ENCODE measurements at regions not wholly inside any gene's neighbourhood (a gene's known extent, or its start where the extent isn't known, plus 50 kb on each side); places are given as distances from the start of the nearest gene placed in this dataset.

- in situ Hi-C loops (cut with MboI): no loop called here
- no peak overlapping the region for H3K27ac ChIP-seq
- DNase-seq: no peak
- no peaks in the 10 kb centered on the region for H3K27me3 ChIP-seq (replicated peaks; ENCODE audit: insufficient read depth)
- no peak for TF ChIP-seq EZH2 (IDR thresholded peaks at IDR 0.05; ENCODE audit: insufficient read depth, poor library complexity, severe bottlenecking)
- TF ChIP-seq EZH2phosphoT487 (IDR thresholded peaks at IDR 0.05; ENCODE audit: insufficient read depth, low read depth): no peak
- no peak overlapping the region for H3K9ac ChIP-seq
- H3K4me2 ChIP-seq (ENCODE audit: unreplicated experiment): no peak overlapping the region
- no peaks in the 10 kb centered on the region for H3K9me2 ChIP-seq (ENCODE audit: insufficient read depth)
- no peaks in the 10 kb centered on the region for H3K79me2 ChIP-seq (ENCODE audit: insufficient read depth)
- no peaks in the 10 kb centered on the region for H3K9me3 ChIP-seq (ENCODE audit: low read depth)
- H4K20me1 ChIP-seq (ENCODE audit: insufficient read depth): no peaks in the 10 kb centered on the region
- WGBS, 2 experiments (ENCODE audit: low coverage in 1 of 2, low lambda C conversion rate in 2 of 2, missing lambda C conversion rate in 2 of 2): 18 to 31% methylated on average over 2 of the region's 2 CpGs
- no peaks in the 10 kb centered on the region for H3F3A ChIP-seq (ENCODE audit: insufficient read depth)
- H2AFZ ChIP-seq: no peak overlapping the region
- no peak overlapping the region for H3K4me3 ChIP-seq
- no peaks in the 10 kb centered on the region for H3K36me3 ChIP-seq (ENCODE audit: low read depth)
- H3K4me1 ChIP-seq (ENCODE audit: insufficient read depth): no peaks in the 10 kb centered on the region
Measured at GRCh38 chr16:59405802-59406201, 671.7 kb upstream of the GOT2 start.

DNA sequence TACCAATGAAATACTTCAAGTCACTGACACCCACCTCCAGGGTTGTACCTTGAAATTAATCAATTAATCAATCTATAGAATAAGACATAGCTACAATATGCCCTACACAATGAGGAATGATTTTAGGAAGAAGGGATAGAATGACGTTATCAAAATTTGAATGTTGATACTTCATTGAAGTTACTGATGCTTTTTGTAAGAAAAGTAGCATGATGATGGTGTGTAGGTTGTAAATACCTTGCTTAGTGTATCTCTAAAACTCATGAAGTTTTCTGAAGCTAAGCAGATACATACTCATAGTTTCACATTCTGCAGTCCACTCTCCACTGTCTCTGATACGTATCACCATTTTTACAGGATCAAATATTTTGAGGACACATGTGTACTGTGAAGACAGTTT, 670.4 kb upstream of the GOT2 start:
- TF ChIP-seq EZH2phosphoT487 (IDR thresholded peaks at IDR 0.05; ENCODE audit: insufficient read depth, low read depth) (no peak), EZH2 (IDR thresholded peaks at IDR 0.05; ENCODE audit: insufficient read depth, poor library complexity, severe bottlenecking) (no peak)
- H3K27me3 ChIP-seq (replicated peaks; ENCODE audit: insufficient read depth): no peaks in the 10 kb centered on the region
- no peak for DNase-seq

DNA sequence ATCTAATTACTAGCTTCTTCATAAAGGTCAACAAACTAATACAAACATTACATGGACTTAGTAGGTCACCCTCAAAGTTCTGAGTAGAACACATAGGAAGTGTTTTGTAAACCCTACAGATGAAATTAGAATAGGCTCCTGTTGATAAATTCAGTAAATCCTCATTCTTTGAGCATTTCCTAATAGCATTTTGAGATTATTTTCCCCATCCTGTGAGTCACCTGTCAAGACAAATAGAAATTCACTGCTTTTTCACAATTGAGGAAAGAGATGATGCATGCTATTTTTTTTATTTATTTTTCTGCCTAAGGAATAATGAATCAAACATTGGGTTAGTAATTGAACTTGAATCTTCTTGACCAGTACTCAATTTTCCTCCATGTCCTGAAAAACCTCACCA, 666.7 kb upstream of the GOT2 start:
- no peaks in the 10 kb centered on the region for H3K4me1 ChIP-seq (ENCODE audit: insufficient read depth)
- no peak overlapping the region for H3K4me2 ChIP-seq (ENCODE audit: unreplicated experiment)
- H3K9me3 ChIP-seq (ENCODE audit: low read depth): no peaks in the 10 kb centered on the region
- H3K4me3 ChIP-seq: no peak overlapping the region
- no peaks in the 10 kb centered on the region for H3K27me3 ChIP-seq (replicated peaks; ENCODE audit: insufficient read depth)
- H3K27ac ChIP-seq: no peak overlapping the region
- H3K36me3 ChIP-seq (ENCODE audit: low read depth): no peaks in the 10 kb centered on the region
- no peak overlapping the region for H2AFZ ChIP-seq
- TF ChIP-seq EZH2phosphoT487 (IDR thresholded peaks at IDR 0.05; ENCODE audit: insufficient read depth, low read depth) (no peak), EZH2 (IDR thresholded peaks at IDR 0.05; ENCODE audit: insufficient read depth, poor library complexity, severe bottlenecking) (no peak)
- in situ Hi-C loops (cut with MboI): no loop called here
- no peaks in the 10 kb centered on the region for H3K79me2 ChIP-seq (ENCODE audit: insufficient read depth)
- H4K20me1 ChIP-seq (ENCODE audit: insufficient read depth): no peaks in the 10 kb centered on the region
- no peaks in the 10 kb centered on the region for H3F3A ChIP-seq (ENCODE audit: insufficient read depth)
- DNase-seq: peak; percentile 3
- H3K9ac ChIP-seq: no peak overlapping the region
- H3K9me2 ChIP-seq (ENCODE audit: insufficient read depth): no peaks in the 10 kb centered on the region

More for the DNA sequence above, 670.4 kb upstream of the GOT2 start:
- Histone ChIP-seq H2AFZ (no peak overlapping the region), H4K20me1 (ENCODE audit: insufficient read depth) (no peaks in the 10 kb centered on the region), H3K4me1 (ENCODE audit: insufficient read depth) (no peaks in the 10 kb centered on the region), H3K27ac (no peak overlapping the region), H3K36me3 (ENCODE audit: low read depth) (no peaks in the 10 kb centered on the region), H3K4me3 (no peak overlapping the region), H3K9ac (no peak overlapping the region), H3K4me2 (ENCODE audit: unreplicated experiment) (no peak overlapping the region), H3K9me3 (ENCODE audit: low read depth) (no peaks in the 10 kb centered on the region), H3K9me2 (ENCODE audit: insufficient read depth) (no peaks in the 10 kb centered on the region), H3K79me2 (ENCODE audit: insufficient read depth) (no peaks in the 10 kb centered on the region), H3F3A (ENCODE audit: insufficient read depth) (no peaks in the 10 kb centered on the region)
- WGBS, 2 experiments (ENCODE audit: low coverage in 1 of 2, low lambda C conversion rate in 2 of 2, missing lambda C conversion rate in 2 of 2): 23 to 38% methylated on average over 2 of the region's 2 CpGs
- in situ Hi-C loops (cut with MboI): no loop called here

GRCh38 chr16:59397638-59398037, 663.5 kb upstream of the GOT2 start:
- H3K9me3 ChIP-seq (ENCODE audit: low read depth): no peaks in the 10 kb centered on the region
- no peaks in the 10 kb centered on the region for H3K36me3 ChIP-seq (ENCODE audit: low read depth)
- H3K79me2 ChIP-seq (ENCODE audit: insufficient read depth): no peaks in the 10 kb centered on the region
- no peak for DNase-seq
- H3K4me3 ChIP-seq: no peak overlapping the region
- no peaks in the 10 kb centered on the region for H4K20me1 ChIP-seq (ENCODE audit: insufficient read depth)
- TF ChIP-seq EZH2 (IDR thresholded peaks at IDR 0.05; ENCODE audit: insufficient read depth, poor library complexity, severe bottlenecking) (no peak), EZH2phosphoT487 (IDR thresholded peaks at IDR 0.05; ENCODE audit: insufficient read depth, low read depth) (no peak)
- H3K9me2 ChIP-seq (ENCODE audit: insufficient read depth): no peaks in the 10 kb centered on the region
- no peak overlapping the region for H2AFZ ChIP-seq
- no peaks in the 10 kb centered on the region for H3K27me3 ChIP-seq (replicated peaks; ENCODE audit: insufficient read depth)
- no peak overlapping the region for H3K9ac ChIP-seq
- in situ Hi-C loops (cut with MboI): no loop called here
- H3K4me2 ChIP-seq (ENCODE audit: unreplicated experiment): no peak overlapping the region
- WGBS, 2 experiments (ENCODE audit: low coverage in 1 of 2, low lambda C conversion rate in 2 of 2, missing lambda C conversion rate in 2 of 2): 11 to 16% methylated on average over 2 of the region's 2 CpGs
- H3K27ac ChIP-seq: no peak overlapping the region
- no peaks in the 10 kb centered on the region for H3F3A ChIP-seq (ENCODE audit: insufficient read depth)
- no peaks in the 10 kb centered on the region for H3K4me1 ChIP-seq (ENCODE audit: insufficient read depth)

DNA sequence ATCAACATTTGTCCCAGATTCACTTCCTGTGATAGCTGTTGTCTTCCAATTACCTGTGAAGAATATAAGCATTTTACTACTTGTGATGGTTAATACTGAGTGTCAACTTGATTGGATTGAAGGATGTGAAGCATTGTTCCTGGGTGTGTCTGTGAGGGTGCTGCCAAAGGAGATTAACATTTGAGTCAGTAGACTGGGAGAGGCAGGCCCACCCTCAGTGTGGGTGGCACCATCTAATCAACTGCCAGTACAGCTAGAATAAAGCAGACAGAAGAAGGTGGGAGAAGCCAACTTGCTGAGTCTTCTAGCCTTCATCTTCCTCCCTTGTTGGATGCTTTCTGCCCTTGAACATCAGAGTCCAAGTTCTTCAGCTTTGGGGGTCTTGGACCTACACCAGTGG, 660.4 kb upstream of the GOT2 start:
- H3K79me2 ChIP-seq (ENCODE audit: insufficient read depth): no peaks in the 10 kb centered on the region
- H3K9me2 ChIP-seq (ENCODE audit: insufficient read depth): no peaks in the 10 kb centered on the region
- no peaks in the 10 kb centered on the region for H4K20me1 ChIP-seq (ENCODE audit: insufficient read depth)
- no peak overlapping the region for H3K9ac ChIP-seq
- no peak overlapping the region for H2AFZ ChIP-seq
- no peaks in the 10 kb centered on the region for H3K36me3 ChIP-seq (ENCODE audit: low read depth)
- no peaks in the 10 kb centered on the region for H3F3A ChIP-seq (ENCODE audit: insufficient read depth)
- DNase-seq: no peak
- H3K4me3 ChIP-seq: no peak overlapping the region
- TF ChIP-seq EZH2 (IDR thresholded peaks at IDR 0.05; ENCODE audit: insufficient read depth, poor library complexity, severe bottlenecking): no peak
- no peak for TF ChIP-seq EZH2phosphoT487 (IDR thresholded peaks at IDR 0.05; ENCODE audit: insufficient read depth, low read depth)
- in situ Hi-C loops (cut with MboI): no loop called here
- H3K27ac ChIP-seq: no peak overlapping the region
- no peak overlapping the region for H3K4me2 ChIP-seq (ENCODE audit: unreplicated experiment)
- H3K27me3 ChIP-seq (replicated peaks; ENCODE audit: insufficient read depth): no peaks in the 10 kb centered on the region
- no peaks in the 10 kb centered on the region for H3K9me3 ChIP-seq (ENCODE audit: low read depth)
- no peaks in the 10 kb centered on the region for H3K4me1 ChIP-seq (ENCODE audit: insufficient read depth)
